K562 (cell line): ENCODE measurements at regions not wholly inside any gene's neighbourhood (a gene's known extent, or its start where the extent isn't known, plus 50 kb on each side); places are given as distances from the start of the nearest gene placed in this dataset.

ENCODE experiments used
- ATAC-seq: fragments of 200-7000 bp; cut with Tn5 transposase; 3 replicates; pipeline ENCODE4 v1.9.1; 2020; ENCODE audit warnings: moderate library complexity
- BruUV-seq: library from RNA; stranded (reverse); fragments of 400-500 nt; replicated peaks from 2 replicates; lab custom pipeline; 2021; lab: Mats Ljungman, UMichigan
- CTCF ChIA-PET: fragments of 300-600 bp; formaldehyde crosslinking; extraction: SDS; loops from one replicate; lab custom pipeline; 2021; ENCODE audit warnings: low intra/inter-chr PET ratio; lab: Yijun Ruan, JAX
- POLR2A ChIA-PET: fragments of 300-600, 350-650 bp; sonication (Branson Sonifier 250); formaldehyde crosslinking; extraction: SDS; loops from one replicate; lab custom pipeline; 2021; ENCODE audit warnings: antibody characterized with exemption, inconsistent platforms; lab: Yijun Ruan, JAX
- DNase-seq, 4 experiments: peaks; one replicate each; pipeline versions ENCODE4 v3.0.0 to v3.0.0-alpha.2; 2011 to 2018; ENCODE audit warnings: low spot score in 3 of 4, mixed read lengths in 3 of 4; ENCODE audit errors: extremely low read depth in 1 of 4
- FAIRE-seq: peaks from 2 replicates; lab custom pipeline; 2011; peaks lifted over from hg19 to GRCh38; lab: Jason Lieb, UNC
- H2AFZ ChIP-seq: 2 replicates; pipeline ENCODE4 v1.6.0; 2011; ENCODE audit warnings: low read depth, low read length, control low read depth, inconsistent platforms
- H3K27ac ChIP-seq: fragments of 200-600 bp; 3 replicates; pipeline ENCODE4 v1.8.0; 2011; ENCODE audit warnings: low read depth, mild to moderate bottlenecking, control low read depth, inconsistent platforms, low read length, moderate library complexity, mixed read lengths; ENCODE audit errors: extremely low read depth
- H3K27me3 ChIP-seq, 2 experiments: fragments of 300-600 bp in 1 of 2; 2 replicates in 1 of 2; 3 replicates in 1 of 2; pipeline versions ENCODE4 v1.6.0 to v1.8.0; 2011; ENCODE audit warnings: inconsistent platforms in 2 of 2, low read length in 2 of 2, mild to moderate bottlenecking in 1 of 2, mixed read lengths in 1 of 2, moderate library complexity in 1 of 2; ENCODE audit not compliant: control insufficient read depth in 2 of 2, insufficient read depth in 2 of 2
- H3K36me3 ChIP-seq: fragments of 300-600 bp; 3 replicates; pipeline ENCODE4 v1.8.0; 2011; ENCODE audit warnings: mild to moderate bottlenecking, low read length, inconsistent platforms; ENCODE audit not compliant: control insufficient read depth, insufficient read depth
- H3K4me1 ChIP-seq, 2 experiments: fragments of 200-600 bp in 1 of 2; replicated peaks in 1 of 2; 2 replicates in 1 of 2; 3 replicates in 1 of 2; pipeline versions ENCODE4 v1.5.1 to v1.8.0; 2011; ENCODE audit warnings: inconsistent platforms in 2 of 2, low read length in 2 of 2, mild to moderate bottlenecking in 1 of 2, mixed read lengths in 1 of 2, moderate library complexity in 1 of 2; ENCODE audit not compliant: control insufficient read depth in 2 of 2, insufficient read depth in 2 of 2
- H3K4me2 ChIP-seq: 2 replicates; pipeline ENCODE4 v1.6.1; 2011; ENCODE audit warnings: low read length, control low read depth, inconsistent platforms, mixed read lengths; ENCODE audit not compliant: insufficient read depth
- H3K4me3 ChIP-seq: fragments of 200-600 bp; sonication (generic), shearing (Covaris generic); 2 replicates; pipeline ENCODE4 v1.5.1; 2016; ENCODE audit warnings: control low read depth, inconsistent platforms
- H3K79me2 ChIP-seq: fragments of 200-600 bp; 3 replicates; pipeline ENCODE4 v1.8.0; 2011; ENCODE audit warnings: low read length, inconsistent platforms; ENCODE audit not compliant: control insufficient read depth, insufficient read depth
- H3K9ac ChIP-seq, 2 experiments: 2 replicates each; pipeline versions ENCODE4 v1.6.0 to v1.6.1; 2011; ENCODE audit warnings: low read depth in 2 of 2, low read length in 2 of 2, control low read depth in 1 of 2, inconsistent platforms in 1 of 2, mild to moderate bottlenecking in 1 of 2, mixed read lengths in 1 of 2; ENCODE audit not compliant: insufficient read depth in 1 of 2
- H3K9me1 ChIP-seq: one replicate; pipeline ENCODE4 v1.6.0; 2011; ENCODE audit warnings: inconsistent platforms, mild to moderate bottlenecking, low read length, moderate library complexity; ENCODE audit not compliant: control insufficient read depth, insufficient read depth
- H3K9me3 ChIP-seq: replicated peaks from 2 replicates; pipeline ENCODE4 v1.5.1; 2011; ENCODE audit warnings: low read depth, low read length, inconsistent platforms; ENCODE audit not compliant: control insufficient read depth, insufficient read depth
- H4K20me1 ChIP-seq: replicated peaks from 2 replicates; pipeline ENCODE4 v1.6.1; 2011; ENCODE audit warnings: low read length, inconsistent platforms, mixed read lengths; ENCODE audit not compliant: control insufficient read depth, insufficient read depth
- CAMTA2 ChIP-seq: fragments of 250-450 bp; sonication (Bioruptor Pico); conservative IDR thresholded peaks from 2 replicates; pipeline ENCODE4 v1.5.1; 2022
- ELF1 ChIP-seq: fragments of 200-800 bp; sonication (Bioruptor generic); IDR thresholded peaks from 2 replicates; pipeline ENCODE4 v1.6.1; 2016; ENCODE audit warnings: missing genetic modification characterization, missing compliant biosample characterization
- ETS1 ChIP-seq: conservative IDR thresholded peaks from 2 replicates; pipeline ENCODE4 v1.6.1; 2011; ENCODE audit warnings: low read depth, mild to moderate bottlenecking, low read length; ENCODE audit not compliant: control insufficient read depth
- FOXJ2 ChIP-seq: fragments of 200-800 bp; sonication (Bioruptor generic); IDR thresholded peaks from 2 replicates; pipeline ENCODE4 v1.6.1; 2016; ENCODE audit warnings: missing genetic modification characterization, missing compliant biosample characterization
- PHF8 ChIP-seq: fragments of 200-600 bp; sonication (generic); IDR thresholded peaks from 2 replicates; pipeline ENCODE4 v1.6.1; 2012; ENCODE audit warnings: mixed run types, mild to moderate bottlenecking, inconsistent platforms, low read length, moderate library complexity, borderline replicate concordance
- SMARCB1 ChIP-seq: IDR thresholded peaks from 2 replicates; pipeline ENCODE4 v1.6.1; 2011; ENCODE audit warnings: improper control_type of control experiment, low read depth; ENCODE audit not compliant: insufficient read length
- ZC3H4 ChIP-seq: sonication (generic); formaldehyde crosslinking; IDR thresholded peaks from 2 replicates; pipeline ENCODE4 v1.9.0; 2021; ENCODE audit warnings: missing genetic modification reagents, borderline replicate concordance
- ZNF253 ChIP-seq: fragments of 250-450 bp; sonication (Bioruptor Pico); conservative IDR thresholded peaks from 2 replicates; pipeline ENCODE4 v1.6.1; 2021; ENCODE audit warnings: mild to moderate bottlenecking
- ZNF282 ChIP-seq: sonication (generic); formaldehyde crosslinking; IDR thresholded peaks from 2 replicates; pipeline ENCODE4 v1.8.1; 2023; ENCODE audit warnings: missing genetic modification reagents
- WGBS: fragments of 100-300 bp; shearing (Covaris generic); methylation state at CpG from one replicate; pipeline ENCODE4 v1.1.6; 2016; ENCODE audit warnings: low coverage, mixed read lengths; ENCODE audit not compliant: insufficient coverage; ENCODE audit errors: missing lambda C conversion rate; 5-methylcytosine and 5-hydroxymethylcytosine counted together
- in situ Hi-C: fragments of 300-500 bp; cut with MboI; formaldehyde crosslinking; loops from 4 replicates; pipeline ENCODE4 v1.15.0; 2018; ENCODE audit warnings: inconsistent platforms, mixed read lengths
- intact Hi-C: fragments of 100-400 bp; cut with micrococcal nuclease; formaldehyde crosslinking; loops from 2 replicates; pipeline ENCODE4 v1.14.2; 2022
- TF ChIP-seq, protein P1 (sequence below): sonication (generic); formaldehyde crosslinking; IDR thresholded peaks from 2 replicates; pipeline ENCODE4 v1.8.0; 2022; ENCODE audit warnings: missing genetic modification reagents, mild to moderate bottlenecking, borderline replicate concordance
- TF ChIP-seq, protein P2 (sequence below), 2 experiments: fragments of 450-650 bp in 1 of 2; sonication (generic) in 1 of 2; formaldehyde crosslinking; conservative IDR thresholded peaks; 2 replicates each; pipeline versions ENCODE4 v1.4.0 to v1.8.1; 2020 to 2022; ENCODE audit warnings: mild to moderate bottlenecking in 1 of 2, missing genetic modification reagents in 1 of 2
- TF ChIP-seq, protein P3 (sequence below): fragments of 450-650 bp; IDR thresholded peaks from 2 replicates; pipeline ENCODE4 v1.6.1; 2016; ENCODE audit warnings: missing biosample characterization, missing genetic modification characterization

GRCh38 chr4:58191109-58191508 lies 1080.9 kb upstream of the IGFBP7 start:
- POLR2A ChIA-PET: no interaction called here
- intact Hi-C loops: no loop called here
- CTCF ChIA-PET: no interaction called here

More at GRCh38 chr4:58191109-58191508, 1080.9 kb upstream of the IGFBP7 start:
- H2AFZ ChIP-seq: no peak overlapping the region
- no peaks in the 10 kb centered on the region for H3K9me1 ChIP-seq
- no peaks in the 10 kb centered on the region for H3K36me3 ChIP-seq
- TF ChIP-seq ZC3H4: no peak
- TF ChIP-seq ETS1: no peak
- TF ChIP-seq, protein P1, sequence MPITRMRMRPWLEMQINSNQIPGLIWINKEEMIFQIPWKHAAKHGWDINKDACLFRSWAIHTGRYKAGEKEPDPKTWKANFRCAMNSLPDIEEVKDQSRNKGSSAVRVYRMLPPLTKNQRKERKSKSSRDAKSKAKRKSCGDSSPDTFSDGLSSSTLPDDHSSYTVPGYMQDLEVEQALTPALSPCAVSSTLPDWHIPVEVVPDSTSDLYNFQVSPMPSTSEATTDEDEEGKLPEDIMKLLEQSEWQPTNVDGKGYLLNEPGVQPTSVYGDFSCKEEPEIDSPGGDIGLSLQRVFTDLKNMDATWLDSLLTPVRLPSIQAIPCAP: no peak
- TF ChIP-seq PHF8: no peak
- no peak for TF ChIP-seq CAMTA2 (CRISPR knock-in tag)
- no peak for TF ChIP-seq SMARCB1
- TF ChIP-seq, protein P2, sequence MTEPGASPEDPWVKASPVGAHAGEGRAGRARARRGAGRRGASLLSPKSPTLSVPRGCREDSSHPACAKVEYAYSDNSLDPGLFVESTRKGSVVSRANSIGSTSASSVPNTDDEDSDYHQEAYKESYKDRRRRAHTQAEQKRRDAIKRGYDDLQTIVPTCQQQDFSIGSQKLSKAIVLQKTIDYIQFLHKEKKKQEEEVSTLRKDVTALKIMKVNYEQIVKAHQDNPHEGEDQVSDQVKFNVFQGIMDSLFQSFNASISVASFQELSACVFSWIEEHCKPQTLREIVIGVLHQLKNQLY (CRISPR knock-in tag; conservative IDR thresholded peaks at IDR 0.05): no peak
- TF ChIP-seq ZNF253 (CRISPR knock-in tag): no peak
- TF ChIP-seq, protein P3, sequence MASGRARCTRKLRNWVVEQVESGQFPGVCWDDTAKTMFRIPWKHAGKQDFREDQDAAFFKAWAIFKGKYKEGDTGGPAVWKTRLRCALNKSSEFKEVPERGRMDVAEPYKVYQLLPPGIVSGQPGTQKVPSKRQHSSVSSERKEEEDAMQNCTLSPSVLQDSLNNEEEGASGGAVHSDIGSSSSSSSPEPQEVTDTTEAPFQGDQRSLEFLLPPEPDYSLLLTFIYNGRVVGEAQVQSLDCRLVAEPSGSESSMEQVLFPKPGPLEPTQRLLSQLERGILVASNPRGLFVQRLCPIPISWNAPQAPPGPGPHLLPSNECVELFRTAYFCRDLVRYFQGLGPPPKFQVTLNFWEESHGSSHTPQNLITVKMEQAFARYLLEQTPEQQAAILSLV (tag): no peak
- TF ChIP-seq ZNF282: no peak
- no peak for TF ChIP-seq ELF1 (tag)
- TF ChIP-seq FOXJ2 (tag): no peak
- H3K4me1 ChIP-seq: no peaks in the 10 kb centered on the region
- H3K27me3 ChIP-seq: no peaks in the 10 kb centered on the region
- no TSS peak for BruUV-seq
- 0% methylated on average over 5 of the region's 5 CpGs for WGBS
- no peak for ATAC-seq
- H3K79me2 ChIP-seq: no peaks in the 10 kb centered on the region
- H3K9ac ChIP-seq: no peak overlapping the region
- in situ Hi-C loops: no loop called here
- no peak overlapping the region for H3K27ac ChIP-seq
- no peak overlapping the region for H3K4me3 ChIP-seq
- no peak overlapping the region for H3K4me2 ChIP-seq
- H3K9me3 ChIP-seq: peaks cover 3% of the 10 kb centered on the region; the same call in 1 of the 2 replicates
- DNase-seq: no peak
- no peaks in the 10 kb centered on the region for H4K20me1 ChIP-seq
- no peak for FAIRE-seq
